ENCODE measurements at regions not wholly inside any gene's neighbourhood (a gene's known extent, or its start where the extent isn't known, plus 50 kb on each side); places are given as distances from the start of the nearest gene placed in this dataset.

GRCh38 chr14:56005191-56006053, 112.8 kb upstream of the PELI2 start:
- TF ChIP-seq SUZ12 (IDR thresholded peaks at IDR 0.05; ENCODE audit: extremely low read depth, insufficient read depth, insufficient read length), result no peak
- TF ChIP-seq YY1 (IDR thresholded peaks at IDR 0.05; ENCODE audit: insufficient read depth, insufficient read length), result no peak
- TF ChIP-seq ZNF274 (IDR thresholded peaks at IDR 0.05; ENCODE audit: low read depth, low read length), result no peak
